Endometrial microvascular endothelial cells (primary cell): ENCODE measurements at regions not wholly inside any gene's neighbourhood (a gene's known extent, or its start where the extent isn't known, plus 50 kb on each side); places are given as distances from the start of the nearest gene placed in this dataset.

Experiments used
- in situ Hi-C: cut with HindIII; loops from 2 replicates; pipeline ENCODE4 v1.10.0; 2017; ENCODE audit warnings: low sequenced_read_pairs, low pct_unique_long_range_greater_than_20kb; ENCODE audit errors: inconsistent ontology term

DNA sequence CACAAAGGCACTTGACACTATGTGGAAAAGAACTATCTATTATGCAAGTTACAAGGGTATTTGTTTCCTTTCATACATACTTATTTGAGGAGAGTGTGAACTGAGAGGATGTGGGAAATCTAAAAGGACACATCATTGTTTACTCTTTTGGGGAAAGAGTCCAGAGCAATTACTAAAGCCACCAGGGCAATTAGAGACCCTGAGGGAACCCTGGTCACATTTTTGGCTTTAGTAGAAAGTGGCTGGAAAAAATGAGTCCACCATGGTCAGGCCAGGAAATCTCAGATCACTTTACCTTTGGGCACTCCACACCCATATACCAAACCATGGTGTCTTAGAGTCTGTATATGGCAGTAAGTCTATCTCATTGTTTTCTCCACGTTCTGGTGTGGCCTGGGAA is 243.3 kb downstream of the HLX start:
- in situ Hi-C loops: no loop called here

GRCh38 chr1:221125976-221126375 is 246.7 kb downstream of the HLX start:
- in situ Hi-C loops: no loop called here

- in situ Hi-C loops: no loop called here
Observed at GRCh38 chr1:221137666-221138065, 258.4 kb downstream of the HLX start.

DNA sequence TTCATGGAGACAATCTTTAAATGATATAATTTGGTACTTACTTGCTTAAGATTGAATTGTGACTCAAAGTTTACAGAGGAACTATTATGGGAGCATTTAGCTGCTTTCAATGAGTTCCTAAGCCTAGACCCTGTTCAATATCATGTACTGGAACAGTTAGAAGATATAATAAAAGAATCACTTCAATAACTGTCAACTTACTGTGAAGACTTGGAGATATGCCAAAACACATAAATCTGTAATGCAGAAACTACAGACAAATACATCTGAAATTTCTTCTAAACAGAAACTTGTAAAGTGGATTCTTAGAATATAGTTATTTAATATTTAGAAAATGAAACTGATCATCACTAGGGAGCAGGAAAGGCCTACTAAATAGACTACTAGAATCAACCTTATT is 259.3 kb downstream of the HLX start:
- in situ Hi-C loops: no loop called here

- in situ Hi-C loops: no loop called here
Observed at GRCh38 chr1:221139991-221140390, 260.7 kb downstream of the HLX start.

GRCh38 chr1:221141096-221141495 is 261.9 kb downstream of the HLX start:
- in situ Hi-C loops: no loop called here

GRCh38 chr1:221141606-221142285 is 262.5 kb downstream of the HLX start:
- in situ Hi-C loops: no loop called here

GRCh38 chr1:221148660-221149059 is 269.4 kb downstream of the HLX start:
- in situ Hi-C loops: no loop called here

DNA sequence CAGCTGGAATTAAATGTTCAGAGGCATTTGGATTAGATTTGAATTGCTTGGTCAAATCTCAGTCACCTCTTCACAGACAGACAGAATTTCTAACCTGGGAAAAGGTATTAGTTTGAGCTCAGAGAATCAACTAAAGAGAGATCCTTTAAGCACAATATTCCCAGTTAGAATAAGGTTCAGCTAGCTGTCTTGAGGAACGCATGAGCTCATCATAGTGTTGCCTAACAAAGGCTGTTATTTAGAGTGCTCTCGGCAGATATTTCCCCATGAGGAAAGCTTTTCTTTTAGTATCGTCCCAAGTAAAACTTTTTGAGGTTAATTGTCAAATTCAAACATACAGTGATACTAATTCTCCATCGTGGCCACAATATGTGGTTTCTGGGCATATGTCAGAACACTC is 269.9 kb downstream of the HLX start:
- in situ Hi-C loops: no loop called here

DNA sequence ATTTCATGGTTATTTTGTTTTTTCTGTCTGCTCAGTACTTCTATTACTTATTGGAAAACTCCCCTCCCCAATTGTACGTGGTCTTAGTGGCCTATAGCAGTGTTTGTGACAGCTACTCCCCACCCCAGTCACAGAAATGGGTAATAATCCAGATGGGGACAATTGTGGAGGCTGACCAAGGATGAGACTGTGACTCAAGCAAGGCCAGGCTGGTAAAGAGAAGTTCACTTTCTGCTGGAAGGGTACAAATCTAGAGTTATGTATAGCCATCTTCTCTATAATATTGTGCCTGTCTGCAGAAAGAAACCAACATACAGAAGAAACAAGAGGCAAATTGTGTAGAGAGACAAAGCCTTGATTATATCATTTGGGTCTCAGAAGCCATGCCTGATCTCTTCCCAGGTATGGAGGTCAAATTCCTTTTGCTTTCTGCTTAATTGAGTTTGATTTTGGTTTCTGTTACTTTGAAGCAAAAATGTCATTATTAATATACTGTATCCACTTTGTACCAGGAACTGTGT is 270.4 kb downstream of the HLX start:
- in situ Hi-C loops: no loop called here

GRCh38 chr1:221150996-221151395 is 271.8 kb downstream of the HLX start:
- in situ Hi-C loops: no loop called here

DNA sequence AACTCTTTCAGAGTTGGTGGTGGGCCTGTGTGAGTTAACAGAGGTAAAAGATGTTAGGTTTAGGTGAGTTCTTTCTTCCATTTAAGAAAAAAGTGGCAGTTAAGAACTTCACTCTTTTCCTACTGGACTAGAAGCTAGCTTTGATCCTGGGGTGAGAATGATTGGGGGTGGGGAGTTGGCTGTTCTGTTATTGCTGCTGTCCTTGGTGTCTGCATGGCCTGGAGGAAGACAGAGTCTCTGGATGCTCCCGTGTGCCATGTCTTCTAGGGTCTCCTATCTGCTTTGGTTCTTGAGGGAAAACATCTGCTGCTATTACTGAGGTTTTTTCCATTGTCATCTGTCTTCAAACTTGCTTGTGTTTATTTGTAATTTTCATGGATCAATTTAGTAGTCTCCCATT is 275.7 kb downstream of the HLX start:
- in situ Hi-C loops: no loop called here

DNA sequence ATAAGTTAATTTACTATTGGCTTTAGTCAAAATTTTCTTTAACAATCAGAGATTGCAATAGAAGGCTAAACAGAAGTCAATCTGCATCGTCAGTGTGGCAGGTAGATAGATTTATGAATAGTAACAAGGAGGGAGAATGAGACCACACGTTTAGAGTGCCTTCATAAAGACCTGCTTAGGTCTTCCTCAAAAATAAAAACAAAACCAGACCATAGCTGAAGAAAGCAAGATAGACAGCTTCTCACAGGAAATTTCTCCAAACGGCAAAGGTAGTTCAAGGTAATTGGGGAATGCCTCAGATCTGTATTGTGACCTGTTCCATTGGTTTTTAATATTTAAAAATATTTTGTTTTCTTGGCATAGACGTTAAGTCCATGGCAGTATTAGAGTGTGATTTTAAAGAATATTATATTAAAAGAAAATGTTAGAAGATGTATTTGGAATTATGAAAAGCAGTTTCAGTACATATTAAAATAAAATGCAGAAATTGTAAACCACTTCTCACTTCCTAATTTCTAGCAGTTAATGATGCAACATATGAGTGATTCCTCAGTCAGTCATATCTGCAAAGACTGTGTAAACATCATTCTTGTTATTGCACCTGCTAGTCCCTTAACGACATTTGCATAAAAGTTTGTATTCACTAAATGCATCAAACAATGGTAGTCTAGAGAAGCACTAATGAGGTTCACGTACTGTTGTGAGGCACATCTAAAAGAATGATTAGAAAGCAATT is 278.0 kb downstream of the HLX start:
- in situ Hi-C loops: no loop called here

- in situ Hi-C loops: no loop called here
Observed at GRCh38 chr1:221159608-221160007, 280.4 kb downstream of the HLX start.

DNA sequence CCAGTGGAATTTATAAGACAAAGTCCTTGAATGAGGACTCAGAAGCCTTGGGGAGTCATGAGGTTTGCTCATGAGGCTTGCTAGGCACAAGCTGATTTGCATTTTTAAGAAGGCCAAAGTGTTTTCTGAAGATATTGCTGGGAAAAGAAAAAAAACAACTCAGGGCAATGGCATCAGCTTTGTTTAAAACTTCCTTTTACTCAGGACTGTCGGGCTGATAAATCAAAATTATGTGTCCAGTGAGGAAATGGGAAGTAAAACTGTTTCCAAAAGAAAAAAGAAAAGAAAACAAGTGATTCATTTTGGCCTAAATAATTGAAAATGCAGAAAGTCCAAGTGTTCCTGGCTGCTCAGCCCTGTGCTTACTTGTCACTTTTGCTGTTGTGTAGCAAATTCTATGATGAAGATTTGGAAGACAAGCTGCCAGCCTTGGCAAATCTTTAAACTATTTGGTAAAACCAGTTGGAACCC is 282.4 kb downstream of the HLX start:
- in situ Hi-C loops: no loop called here

GRCh38 chr1:221162352-221162751 is 283.1 kb downstream of the HLX start:
- in situ Hi-C loops: no loop called here

- in situ Hi-C loops: no loop called here
Observed at GRCh38 chr1:221162939-221163338, 283.7 kb downstream of the HLX start.

DNA sequence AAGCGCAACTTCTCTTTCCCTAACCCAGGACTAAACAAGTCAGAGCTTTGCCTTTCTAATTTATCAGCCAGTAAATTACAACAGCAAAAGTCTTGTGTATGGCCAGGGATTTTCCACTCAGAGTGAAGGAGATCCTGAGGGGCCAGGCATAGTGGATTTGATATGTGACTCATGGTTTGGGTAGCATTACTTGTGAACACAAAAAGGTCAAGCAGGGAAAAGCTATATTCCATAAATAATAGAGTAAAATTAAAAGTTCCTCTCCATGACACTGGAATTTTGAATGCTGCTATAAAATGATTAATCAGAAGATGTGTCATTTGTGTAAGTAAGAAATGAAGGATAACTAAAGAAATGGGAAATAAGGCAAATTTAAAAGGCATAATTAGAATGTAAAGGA is 284.8 kb downstream of the HLX start:
- in situ Hi-C loops: no loop called here

DNA sequence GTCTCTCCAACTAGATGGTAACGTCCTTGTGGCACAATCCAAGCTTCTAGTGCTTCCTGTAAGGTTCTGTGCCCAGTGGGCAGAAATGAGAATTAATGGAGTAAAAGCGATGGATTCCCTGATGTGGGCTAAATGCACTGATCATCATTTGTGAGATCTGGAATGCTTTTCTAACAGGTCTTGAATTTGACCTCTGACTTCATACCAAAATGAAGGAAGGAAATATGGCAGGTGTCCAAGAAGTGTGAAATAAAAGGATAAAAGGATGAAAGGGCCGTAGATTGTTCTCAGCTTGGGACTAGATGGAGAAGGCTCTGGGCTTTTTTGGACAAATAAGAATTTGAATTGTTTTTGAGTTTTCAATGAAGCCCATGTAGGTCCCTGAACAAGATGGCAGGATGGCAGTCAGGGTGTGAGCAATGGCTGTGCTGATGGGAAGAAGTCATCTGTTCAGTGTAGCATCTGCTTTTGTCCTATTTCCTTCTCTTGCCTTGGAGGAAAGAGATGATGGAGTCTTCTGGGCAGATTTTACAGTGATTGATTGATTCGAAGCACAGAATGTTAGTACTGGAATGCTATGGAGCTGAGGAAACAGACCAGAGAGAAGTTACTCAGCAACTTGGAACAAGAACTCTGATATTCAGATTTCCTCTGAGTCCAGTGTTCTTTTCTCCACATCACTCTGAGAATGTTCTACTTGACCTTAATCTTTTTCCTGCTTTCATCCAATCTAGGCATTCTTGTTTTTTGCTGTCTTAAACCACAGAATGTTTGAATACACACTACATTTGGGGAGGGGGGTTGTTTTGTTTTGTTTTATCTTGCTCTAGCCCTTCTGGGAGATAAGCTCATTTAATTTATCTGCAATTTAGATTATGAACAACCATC is 286.0 kb downstream of the HLX start:
- in situ Hi-C loops: no loop called here
